ENCODE measurements at regions not wholly inside any gene's neighbourhood (a gene's known extent, or its start where the extent isn't known, plus 50 kb on each side); places are given as distances from the start of the nearest gene placed in this dataset.

DNA sequence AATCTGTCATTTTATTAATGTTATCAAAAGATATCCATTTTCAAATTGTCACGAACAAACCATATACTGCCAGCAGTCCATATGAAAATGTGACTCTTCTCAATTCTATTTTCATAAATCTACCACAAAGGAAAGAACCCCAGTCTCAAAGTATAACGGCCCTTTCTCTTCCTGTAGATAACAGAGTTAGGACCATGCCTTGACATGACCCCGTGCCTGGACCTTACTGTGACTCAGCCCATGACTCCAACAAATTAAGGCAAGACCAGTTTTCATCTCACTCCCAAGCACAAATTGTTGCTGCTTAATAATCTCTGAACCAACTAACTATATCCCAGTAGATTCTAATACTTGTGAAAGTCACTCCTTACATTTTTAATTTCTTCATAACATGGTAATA lies 124.4 kb upstream of the NFIA start:
- H3K4me1 Mint-ChIP-seq (ENCODE audit: low read depth, unreplicated experiment) = peaks cover under 1% of the 10 kb centered on the region
- H3K27me3 Mint-ChIP-seq (ENCODE audit: unreplicated experiment) = no peaks in the 10 kb centered on the region
- DNase-seq = no peak
- H3K27ac Mint-ChIP-seq (ENCODE audit: unreplicated experiment) = no peak overlapping the region
- peaks cover 14% of the 10 kb centered on the region for H3K36me3 Mint-ChIP-seq (ENCODE audit: unreplicated experiment)
- TF ChIP-seq, protein P1, sequence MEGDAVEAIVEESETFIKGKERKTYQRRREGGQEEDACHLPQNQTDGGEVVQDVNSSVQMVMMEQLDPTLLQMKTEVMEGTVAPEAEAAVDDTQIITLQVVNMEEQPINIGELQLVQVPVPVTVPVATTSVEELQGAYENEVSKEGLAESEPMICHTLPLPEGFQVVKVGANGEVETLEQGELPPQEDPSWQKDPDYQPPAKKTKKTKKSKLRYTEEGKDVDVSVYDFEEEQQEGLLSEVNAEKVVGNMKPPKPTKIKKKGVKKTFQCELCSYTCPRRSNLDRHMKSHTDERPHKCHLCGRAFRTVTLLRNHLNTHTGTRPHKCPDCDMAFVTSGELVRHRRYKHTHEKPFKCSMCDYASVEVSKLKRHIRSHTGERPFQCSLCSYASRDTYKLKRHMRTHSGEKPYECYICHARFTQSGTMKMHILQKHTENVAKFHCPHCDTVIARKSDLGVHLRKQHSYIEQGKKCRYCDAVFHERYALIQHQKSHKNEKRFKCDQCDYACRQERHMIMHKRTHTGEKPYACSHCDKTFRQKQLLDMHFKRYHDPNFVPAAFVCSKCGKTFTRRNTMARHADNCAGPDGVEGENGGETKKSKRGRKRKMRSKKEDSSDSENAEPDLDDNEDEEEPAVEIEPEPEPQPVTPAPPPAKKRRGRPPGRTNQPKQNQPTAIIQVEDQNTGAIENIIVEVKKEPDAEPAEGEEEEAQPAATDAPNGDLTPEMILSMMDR (IDR thresholded peaks at IDR 0.05; ENCODE audit: partially characterized antibody, unreplicated experiment) = no peak
- no peak overlapping the region for H3K4me3 Mint-ChIP-seq (ENCODE audit: unreplicated experiment)
- H3K9me3 Mint-ChIP-seq (ENCODE audit: unreplicated experiment) = peaks cover 6% of the 10 kb centered on the region

DNA sequence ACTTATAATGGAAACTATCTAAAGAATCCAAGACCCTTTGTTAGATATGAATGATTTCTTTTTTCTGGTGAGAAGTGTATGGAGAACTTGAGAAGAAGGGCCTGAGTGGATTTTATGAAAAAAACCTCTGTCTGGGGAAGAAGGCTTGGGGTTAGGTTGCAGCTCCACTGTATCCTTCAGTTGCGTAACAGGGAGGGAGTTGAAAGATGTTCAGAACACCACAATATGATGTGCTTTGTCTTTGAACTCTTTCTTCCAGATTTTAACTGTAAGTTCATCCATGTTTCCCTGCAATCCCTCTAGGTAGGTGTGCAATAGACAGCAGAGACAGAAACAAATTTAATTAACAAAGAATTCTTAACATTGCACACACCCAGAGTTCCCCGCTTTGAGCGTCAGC lies 125.8 kb upstream of the NFIA start:
- TF ChIP-seq, protein P1 (IDR thresholded peaks at IDR 0.05; ENCODE audit: partially characterized antibody, unreplicated experiment) = no peak
- no peak for DNase-seq
- peaks cover 5% of the 10 kb centered on the region for H3K36me3 Mint-ChIP-seq (ENCODE audit: unreplicated experiment)
- H3K27me3 Mint-ChIP-seq (ENCODE audit: unreplicated experiment) = no peaks in the 10 kb centered on the region
- H3K4me1 Mint-ChIP-seq (ENCODE audit: low read depth, unreplicated experiment) = peaks cover 7% of the 10 kb centered on the region
- H3K4me3 Mint-ChIP-seq (ENCODE audit: unreplicated experiment) = no peak overlapping the region
- peaks cover 1% of the 10 kb centered on the region for H3K9me3 Mint-ChIP-seq (ENCODE audit: unreplicated experiment)
- H3K27ac Mint-ChIP-seq (ENCODE audit: unreplicated experiment) = no peak overlapping the region

DNA sequence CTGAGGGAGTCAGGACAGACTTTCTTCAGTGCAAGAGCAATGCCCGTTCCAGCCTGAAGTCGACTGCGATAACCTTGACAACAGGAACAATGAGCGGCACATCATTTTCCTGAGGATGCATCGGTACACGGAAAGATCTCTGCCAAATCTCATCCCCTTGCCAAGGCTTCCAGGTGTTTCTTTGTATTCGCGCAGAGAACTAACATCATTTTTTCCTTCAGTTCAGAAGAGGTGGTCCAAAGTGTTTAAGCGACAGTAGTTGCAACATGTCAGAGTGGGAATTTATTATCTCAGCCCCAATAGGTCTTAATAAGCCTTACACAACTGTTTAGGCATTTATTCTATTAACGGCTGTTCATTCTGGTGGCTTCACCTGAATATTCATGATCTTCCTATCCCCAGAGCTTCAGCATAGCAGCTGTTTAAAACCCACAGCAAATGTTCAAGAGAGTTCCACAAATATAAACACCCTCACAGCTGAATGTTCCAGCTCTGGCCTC lies 129.7 kb upstream of the NFIA start:
- TF ChIP-seq, protein P1 (IDR thresholded peaks at IDR 0.05; ENCODE audit: partially characterized antibody, unreplicated experiment) = no peak
- peak overlapping the region; percentile 29 for H3K27ac Mint-ChIP-seq (ENCODE audit: unreplicated experiment)
- DNase-seq = no peak
- H3K9me3 Mint-ChIP-seq (ENCODE audit: unreplicated experiment) = no peaks in the 10 kb centered on the region
- peaks cover 5% of the 10 kb centered on the region for H3K36me3 Mint-ChIP-seq (ENCODE audit: unreplicated experiment)
- H3K4me1 Mint-ChIP-seq (ENCODE audit: low read depth, unreplicated experiment) = peaks cover 18% of the 10 kb centered on the region
- H3K27me3 Mint-ChIP-seq (ENCODE audit: unreplicated experiment) = peaks cover 2% of the 10 kb centered on the region
- H3K4me3 Mint-ChIP-seq (ENCODE audit: unreplicated experiment) = no peak overlapping the region

DNA sequence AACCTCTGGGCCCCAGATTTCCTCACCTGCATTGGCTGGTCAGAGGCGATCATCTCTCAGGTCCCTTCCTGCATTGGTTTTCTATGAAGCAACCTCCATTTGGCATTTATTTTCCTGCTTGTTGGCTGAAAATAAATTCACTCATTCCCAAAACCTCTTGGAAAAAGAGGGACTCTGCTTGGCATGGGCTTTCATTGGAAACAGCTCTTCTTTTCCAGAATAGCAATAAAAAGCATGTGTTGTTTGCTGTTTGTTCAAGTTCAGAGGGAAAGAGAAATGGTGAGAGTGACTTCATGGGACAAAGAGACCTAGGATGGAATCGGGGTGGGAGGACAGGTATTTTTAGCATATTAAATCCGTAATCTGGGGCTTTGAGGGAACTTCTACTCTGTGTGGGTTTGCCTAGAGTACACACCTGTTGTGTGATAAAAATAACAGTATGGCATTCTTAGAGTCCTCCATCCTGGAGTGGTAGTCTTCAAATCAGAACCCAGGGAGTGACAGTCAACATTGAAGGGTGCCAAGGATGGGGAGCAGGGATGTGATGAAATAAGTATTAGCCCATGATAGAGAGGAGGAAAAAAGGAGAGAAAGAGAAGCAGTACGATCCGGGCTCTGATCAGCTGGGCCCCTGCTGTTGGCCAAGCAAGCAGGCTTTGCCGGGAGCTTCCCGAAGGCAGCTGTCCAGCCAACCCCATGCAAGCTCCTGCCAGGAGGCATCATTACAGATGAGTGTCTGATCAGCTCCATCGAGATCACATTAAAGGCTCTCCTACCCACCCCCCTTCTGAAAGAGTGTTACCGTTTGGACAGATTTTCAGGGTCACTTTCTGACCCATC lies 131.9 kb upstream of the NFIA start:
- H3K27ac Mint-ChIP-seq (ENCODE audit: unreplicated experiment) = no peak overlapping the region
- peaks cover 18% of the 10 kb centered on the region for H3K4me1 Mint-ChIP-seq (ENCODE audit: low read depth, unreplicated experiment)
- peaks cover 2% of the 10 kb centered on the region for H3K27me3 Mint-ChIP-seq (ENCODE audit: unreplicated experiment)
- peak; percentile 24 for DNase-seq
- TF ChIP-seq, protein P1 (IDR thresholded peaks at IDR 0.05; ENCODE audit: partially characterized antibody, unreplicated experiment) = no peak
- H3K9me3 Mint-ChIP-seq (ENCODE audit: unreplicated experiment) = peaks cover 2% of the 10 kb centered on the region
- H3K4me3 Mint-ChIP-seq (ENCODE audit: unreplicated experiment) = no peak overlapping the region
- peaks cover 5% of the 10 kb centered on the region for H3K36me3 Mint-ChIP-seq (ENCODE audit: unreplicated experiment)

DNA sequence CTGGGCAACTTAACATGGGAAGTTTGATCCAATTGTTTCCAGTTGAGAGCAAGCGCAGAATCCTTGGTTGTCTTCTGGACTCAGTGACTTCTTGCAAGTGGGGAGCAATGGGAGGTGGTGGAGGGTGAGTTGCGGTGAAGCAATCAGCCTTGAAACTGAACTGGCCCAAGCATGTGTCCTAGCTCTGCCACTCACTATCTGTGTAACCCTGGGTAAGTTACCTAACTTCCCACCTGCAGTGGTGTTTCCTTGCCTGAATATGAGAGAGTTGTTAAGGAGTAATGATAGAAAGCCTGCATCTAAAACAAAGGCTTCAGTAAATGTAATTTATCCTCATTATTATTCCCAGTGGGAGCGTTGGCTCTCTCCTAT lies 132.5 kb upstream of the NFIA start:
- Mint-ChIP-seq H3K4me1 (ENCODE audit: low read depth, unreplicated experiment) (peaks cover 18% of the 10 kb centered on the region), H3K4me3 (ENCODE audit: unreplicated experiment) (no peak overlapping the region), H3K27ac (ENCODE audit: unreplicated experiment) (no peak overlapping the region), H3K27me3 (ENCODE audit: unreplicated experiment) (peaks cover 2% of the 10 kb centered on the region), H3K36me3 (ENCODE audit: unreplicated experiment) (peaks cover 5% of the 10 kb centered on the region), H3K9me3 (ENCODE audit: unreplicated experiment) (peaks cover 2% of the 10 kb centered on the region)
- DNase-seq = no peak
- TF ChIP-seq, protein P1 (IDR thresholded peaks at IDR 0.05; ENCODE audit: partially characterized antibody, unreplicated experiment) = no peak

Data from glutamatergic neuron (in vitro differentiated cells).